ENCODE measurements at regions not wholly inside any gene's neighbourhood (a gene's known extent, or its start where the extent isn't known, plus 50 kb on each side); places are given as distances from the start of the nearest gene placed in this dataset.

DNA sequence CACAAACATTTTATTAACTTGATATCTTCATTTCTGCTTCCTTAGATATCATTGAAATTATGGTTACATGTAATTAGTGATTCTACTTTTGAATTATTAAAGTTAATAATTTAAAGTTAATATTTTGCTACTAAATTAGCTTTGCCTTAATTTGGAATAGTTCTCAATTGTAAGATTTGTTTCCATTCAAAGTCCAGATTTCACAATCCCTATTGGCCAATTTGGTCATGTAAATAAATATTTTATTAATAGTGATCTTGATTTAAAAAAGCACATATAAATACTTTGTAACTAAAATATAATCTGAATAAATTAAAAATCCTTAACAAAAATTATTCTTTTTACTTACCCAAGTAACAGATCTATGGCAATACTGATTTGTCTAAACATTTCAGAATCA is 1558.6 kb downstream of the NCAM2 start:
- DNase-seq (ENCODE audit: low read depth in 2 of 2): no peak

DNA sequence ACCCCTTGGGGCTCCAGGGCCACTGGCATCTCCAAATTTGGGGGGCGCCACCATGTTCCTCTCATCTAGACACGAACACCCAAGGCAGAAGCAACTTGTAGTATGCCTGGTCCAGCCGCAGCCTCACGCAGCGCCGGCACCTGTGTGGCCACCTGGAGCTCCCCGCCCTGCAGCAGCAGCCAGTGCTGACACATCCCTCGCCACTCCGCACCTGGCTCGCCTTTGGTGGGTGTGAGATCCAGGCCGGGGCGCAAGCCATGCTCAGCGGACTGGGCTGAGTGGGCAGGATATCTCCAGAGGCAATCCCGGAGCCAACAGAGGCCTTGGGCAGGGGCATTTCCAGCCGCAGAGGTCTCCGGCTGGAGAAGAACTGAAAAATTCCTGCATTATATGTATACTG is 1563.7 kb downstream of the NCAM2 start:
- no peak for DNase-seq (ENCODE audit: low read depth in 2 of 2)

DNA sequence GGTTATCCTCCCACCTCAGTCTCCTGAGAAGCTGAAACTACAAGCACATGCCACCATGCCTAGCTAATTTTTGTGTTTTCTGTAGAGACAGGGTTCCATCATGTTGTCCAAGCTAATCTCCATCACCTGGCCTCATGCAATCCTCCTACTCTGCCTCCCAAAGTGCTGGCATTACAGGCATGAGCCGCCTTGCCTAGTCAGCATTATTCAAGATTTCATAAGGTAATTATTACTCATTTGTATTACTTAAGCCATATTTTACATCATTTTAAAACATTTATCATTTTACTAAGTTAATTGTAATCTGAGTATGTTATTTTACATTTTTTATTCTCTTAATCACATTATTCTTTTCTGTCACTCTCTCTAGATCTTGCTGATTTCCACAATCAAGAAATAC is 1575.6 kb downstream of the NCAM2 start:
- DNase-seq (ENCODE audit: low read depth in 2 of 2): no peak

DNA sequence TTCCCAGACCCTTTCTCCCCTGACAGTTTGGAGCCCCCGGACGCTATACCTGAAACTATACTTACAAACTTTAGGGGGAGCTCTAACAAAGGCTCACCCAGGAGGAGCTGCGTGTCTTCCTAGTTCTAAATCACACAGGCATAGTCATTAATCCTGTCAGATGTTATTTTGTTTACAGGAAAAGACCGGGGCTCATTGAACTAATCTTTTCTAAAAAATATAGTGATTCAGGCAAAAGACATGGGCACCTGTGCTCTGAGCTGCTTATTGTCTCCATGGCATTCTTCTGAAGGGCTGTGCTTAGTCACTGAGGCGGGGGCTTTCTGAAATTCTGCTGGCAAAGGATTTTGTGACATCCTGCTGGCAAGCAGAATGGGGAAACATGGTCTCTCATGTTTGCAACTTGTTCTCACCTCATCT is 1577.0 kb downstream of the NCAM2 start:
- no peak for DNase-seq (ENCODE audit: low read depth in 2 of 2)

DNA sequence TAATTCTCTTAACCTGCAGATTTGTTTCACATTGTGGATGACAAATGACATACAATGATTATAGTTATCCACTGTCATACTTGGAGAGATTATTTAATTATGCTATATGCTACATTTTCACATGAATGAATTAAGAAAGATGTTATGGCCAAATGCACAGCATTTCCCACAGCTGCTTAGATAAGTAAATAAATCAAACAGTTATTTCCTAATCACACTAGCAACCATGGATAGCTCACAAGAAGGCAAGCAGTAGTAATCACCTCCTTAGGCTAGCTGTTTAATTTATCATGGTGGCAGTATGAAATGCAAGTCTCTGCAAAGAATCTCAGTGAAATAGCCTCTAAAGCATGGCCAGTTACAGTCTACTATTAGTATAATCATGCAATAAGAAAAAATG is 1581.5 kb downstream of the NCAM2 start:
- DNase-seq (ENCODE audit: low read depth in 2 of 2): no peak

DNA sequence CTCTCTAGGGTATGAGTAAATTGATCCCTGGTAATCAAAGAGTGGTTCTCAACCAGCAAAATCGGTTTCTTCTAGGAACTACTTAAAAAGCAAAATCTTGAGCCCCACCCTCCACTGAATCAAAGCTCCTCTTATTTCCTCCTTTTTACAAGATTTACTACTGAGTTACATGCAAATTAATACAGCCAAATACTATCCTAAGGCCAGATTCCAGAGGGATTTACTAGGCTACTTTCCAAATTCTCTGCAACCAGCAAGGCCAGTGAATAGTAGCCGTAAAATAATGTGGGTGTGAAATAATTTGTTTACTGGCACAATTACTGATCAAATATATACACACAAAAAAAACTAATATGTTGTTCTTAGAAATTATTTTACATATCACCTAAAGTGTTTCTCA is 1583.8 kb downstream of the NCAM2 start:
- DNase-seq (ENCODE audit: low read depth in 2 of 2): no peak

DNA sequence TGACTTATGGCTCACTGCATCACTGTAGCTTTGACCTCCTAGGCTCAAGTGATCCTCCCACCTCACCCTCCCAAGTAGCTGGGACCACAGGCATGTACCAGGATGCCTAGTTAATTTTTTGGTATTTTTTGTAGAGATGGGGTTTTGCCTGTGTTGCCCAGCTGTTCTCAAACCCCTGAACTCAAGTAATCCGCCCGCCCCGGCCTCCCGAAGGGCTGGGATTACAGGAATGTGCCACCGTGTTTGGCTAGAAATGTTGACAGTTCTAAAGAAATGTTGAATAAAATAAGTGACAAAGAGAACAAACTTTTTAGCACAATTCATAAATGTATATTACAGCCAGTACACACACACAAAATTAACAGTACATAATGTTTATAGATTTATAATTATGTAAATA is 1586.1 kb downstream of the NCAM2 start:
- no peak for DNase-seq (ENCODE audit: low read depth in 2 of 2)

DNA sequence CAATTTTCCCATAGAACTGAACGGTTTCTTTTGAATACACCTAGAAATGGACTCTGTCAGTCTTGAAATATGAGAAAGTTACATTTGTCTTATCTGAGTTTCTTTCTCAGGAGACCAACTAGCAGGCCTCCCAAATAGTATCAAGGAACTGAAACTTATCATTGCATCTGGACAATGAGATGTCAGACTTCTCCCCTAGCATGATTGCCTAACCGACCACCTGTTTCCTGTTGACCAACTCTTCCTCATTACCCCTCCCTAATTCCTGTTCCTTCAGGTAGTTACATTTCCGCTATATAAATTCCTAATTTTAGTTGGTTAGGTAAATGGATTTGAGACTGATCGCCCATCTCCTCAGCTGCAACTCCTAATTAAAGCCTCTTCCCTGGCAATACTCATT is 1587.3 kb downstream of the NCAM2 start:
- no peak for DNase-seq (ENCODE audit: low read depth in 2 of 2)

DNA sequence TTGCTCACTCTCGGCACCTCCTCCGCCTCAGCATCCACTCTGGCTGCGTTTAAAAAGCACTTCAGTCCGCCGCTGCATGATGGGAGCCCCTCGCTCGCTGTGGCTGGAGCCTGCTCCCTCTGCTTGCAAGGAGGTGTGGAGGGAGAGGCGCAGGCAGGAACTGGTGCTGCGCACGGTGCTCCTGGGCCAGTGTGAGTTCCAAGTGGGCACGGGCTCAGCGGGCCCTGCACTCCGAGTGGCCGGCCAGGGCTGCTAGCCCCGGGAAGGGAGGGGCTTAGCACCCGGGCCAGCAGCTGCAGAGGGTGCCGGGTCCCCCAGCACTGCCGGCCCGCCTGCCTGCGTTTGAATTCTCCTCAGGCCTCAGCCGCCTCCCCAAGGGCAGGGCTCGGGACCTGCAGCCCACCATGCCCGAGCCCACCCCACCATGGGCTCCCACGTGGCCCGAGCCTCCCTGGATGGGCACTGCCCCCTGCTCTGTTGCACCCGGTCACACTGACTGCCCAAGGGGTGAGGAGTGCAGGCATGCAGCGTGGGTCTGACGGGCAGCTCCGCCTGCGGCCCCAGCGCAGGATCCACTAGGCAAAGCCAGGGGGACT is 1599.5 kb downstream of the NCAM2 start:
- no peak for DNase-seq (ENCODE audit: low read depth in 2 of 2)

DNA sequence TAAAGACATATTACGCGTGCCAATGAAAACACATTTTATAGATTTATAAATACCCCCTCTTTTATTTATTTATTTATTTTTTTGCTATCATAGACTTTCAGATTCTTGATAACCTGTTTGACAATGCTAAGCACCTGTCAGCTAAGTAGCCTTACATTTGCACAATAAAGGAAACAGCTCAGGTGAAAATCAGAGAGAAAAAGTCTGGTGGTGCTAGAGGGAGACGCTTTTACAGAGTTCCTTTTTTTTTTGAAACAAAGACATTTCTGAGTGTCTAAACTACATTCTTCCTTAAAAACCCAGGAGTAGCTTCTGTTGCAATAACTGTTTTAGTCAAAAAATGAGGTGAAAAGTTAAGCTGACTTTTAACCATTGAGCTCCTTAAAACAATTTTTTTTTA is 1611.6 kb downstream of the NCAM2 start:
- DNase-seq (ENCODE audit: low read depth in 2 of 2): no peak

DNA sequence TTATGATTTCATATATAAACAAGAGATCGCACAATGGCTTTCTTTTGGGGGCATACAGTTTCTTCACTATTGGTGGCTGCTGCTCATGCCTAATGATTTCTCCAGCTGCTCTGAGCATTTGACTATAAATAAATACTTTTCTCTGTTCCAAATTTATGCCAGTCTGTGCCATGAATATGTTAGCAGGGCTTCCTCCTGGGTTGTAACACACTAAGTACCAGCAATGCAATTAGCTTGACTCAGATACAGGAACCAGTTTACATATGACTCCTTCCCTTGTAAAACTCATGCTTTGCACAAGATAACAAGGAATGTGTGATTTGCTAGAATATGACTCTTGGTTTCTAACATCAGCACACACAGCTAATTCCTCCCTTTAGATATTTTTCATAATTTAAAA is 1629.7 kb downstream of the NCAM2 start:
- no peak for DNase-seq (ENCODE audit: low read depth in 2 of 2)

DNA sequence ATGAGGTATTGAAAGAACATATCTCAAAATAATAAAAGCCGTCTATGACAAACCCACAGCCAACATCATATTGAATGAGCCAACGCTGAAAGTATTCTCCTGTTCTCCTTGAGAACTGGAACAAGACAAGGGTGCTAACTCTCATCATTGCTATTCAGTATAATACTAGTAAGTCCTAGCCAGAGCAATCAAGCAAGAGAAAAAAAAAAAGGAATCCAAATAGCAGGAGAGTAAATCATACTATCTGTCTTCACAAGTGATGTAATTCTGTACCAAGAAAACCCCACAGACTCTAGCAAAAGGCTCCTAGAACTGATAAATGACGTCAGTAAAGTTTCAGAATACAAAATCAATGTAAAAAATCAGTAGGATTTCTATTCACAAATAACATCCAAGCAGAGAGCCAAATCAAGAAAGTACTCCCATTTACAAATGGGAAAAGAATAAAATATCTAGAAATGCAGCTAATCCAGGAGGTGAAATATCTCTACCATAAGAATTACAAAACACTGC is 1632.8 kb downstream of the NCAM2 start:
- DNase-seq (ENCODE audit: low read depth in 2 of 2): no peak

DNA sequence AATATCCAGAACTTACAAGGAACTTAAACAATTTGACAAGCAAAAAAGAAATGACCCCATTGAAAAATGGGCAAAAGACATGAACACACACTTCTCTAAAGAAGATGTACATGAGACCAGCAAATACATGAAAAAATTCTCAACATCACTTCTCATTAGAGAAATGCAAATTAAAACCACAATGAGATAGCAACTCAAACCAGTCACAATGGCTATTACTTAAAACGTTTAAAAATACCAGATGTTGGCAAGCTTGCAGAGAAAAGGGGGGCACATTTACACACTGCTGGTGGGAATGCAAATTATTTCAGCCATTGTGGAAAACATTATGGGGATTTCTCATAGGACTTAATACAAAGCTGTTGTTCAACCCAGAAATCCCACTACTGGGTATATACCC is 1634.0 kb downstream of the NCAM2 start:
- DNase-seq (ENCODE audit: low read depth in 2 of 2): no peak

DNA sequence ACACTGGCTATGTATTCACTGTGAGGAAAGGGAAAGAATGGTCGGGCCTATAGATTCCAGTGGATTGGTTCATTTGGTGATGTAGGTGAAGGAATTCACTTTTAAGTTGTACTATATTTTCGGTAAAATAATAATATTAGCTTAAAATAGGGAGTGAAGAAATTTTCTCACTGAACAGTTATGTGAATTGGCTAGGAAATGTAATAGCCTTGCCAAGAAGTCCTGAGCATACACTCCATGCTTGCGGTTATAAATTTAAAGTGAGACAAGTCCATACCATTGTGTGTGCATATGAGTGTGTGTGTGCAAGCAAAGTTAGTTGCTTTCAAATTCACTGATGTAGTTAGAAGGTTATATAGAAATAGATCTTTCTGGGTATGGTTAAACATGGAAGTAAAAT is 1651.0 kb downstream of the NCAM2 start:
- no peak for DNase-seq (ENCODE audit: low read depth in 2 of 2)

DNA sequence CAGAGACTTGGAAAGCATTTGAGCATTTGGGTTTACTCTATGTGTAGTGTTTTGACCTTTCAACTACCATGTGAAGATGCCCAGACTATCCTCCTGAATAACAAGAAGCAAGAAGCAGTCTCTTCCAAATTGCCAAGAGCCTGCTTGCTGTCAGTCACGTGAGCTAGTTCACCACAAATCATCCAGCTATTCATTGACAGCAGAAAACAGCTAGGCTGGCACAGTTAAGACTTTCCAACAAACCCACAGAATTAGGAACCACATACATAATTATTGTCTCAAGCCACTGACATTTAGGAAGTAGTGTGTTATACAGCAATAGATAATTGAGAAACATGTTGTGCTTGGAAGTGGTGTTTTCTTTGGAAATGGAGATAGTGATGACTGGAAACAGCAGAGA is 1652.0 kb downstream of the NCAM2 start:
- no peak for DNase-seq (ENCODE audit: low read depth in 2 of 2)

DNA sequence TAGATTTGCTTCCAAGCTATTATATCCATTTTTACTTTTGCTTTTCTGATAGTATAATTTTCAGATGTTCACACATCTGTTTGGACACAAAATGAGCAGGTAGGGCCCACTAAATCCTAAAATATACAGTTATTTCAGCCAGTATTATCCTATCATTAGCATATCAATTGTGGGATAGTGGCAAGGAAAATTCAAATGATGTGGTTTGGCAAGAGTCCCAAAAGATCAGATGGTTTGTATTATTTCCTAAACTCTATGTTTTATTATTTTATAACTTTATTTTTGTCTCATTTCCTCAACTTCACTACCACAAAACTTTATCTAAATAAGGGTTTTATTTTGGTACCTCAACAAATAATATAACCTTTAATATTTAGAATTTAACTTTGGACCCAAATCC is 1659.6 kb downstream of the NCAM2 start:
- DNase-seq (ENCODE audit: low read depth in 2 of 2): no peak

DNA sequence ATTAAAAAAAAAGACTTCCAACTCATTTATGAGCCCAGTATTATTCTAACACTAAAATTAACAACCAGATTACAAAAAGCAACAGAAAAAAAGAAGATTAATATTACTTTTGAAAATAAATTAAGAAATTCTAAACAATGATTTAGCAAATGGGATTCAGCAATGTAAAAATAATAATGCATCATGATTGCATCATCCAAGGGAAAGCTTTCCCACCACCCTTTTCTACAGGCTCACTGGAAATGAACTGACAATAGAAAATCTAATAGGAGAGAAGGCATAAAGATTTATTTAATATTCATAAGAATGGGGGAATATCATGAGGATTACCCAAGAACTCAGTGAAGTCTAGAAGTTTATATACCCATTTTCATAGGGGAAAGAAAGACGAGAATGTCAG is 1671.9 kb downstream of the NCAM2 start:
- no peak for DNase-seq (ENCODE audit: low read depth in 2 of 2)

DNA sequence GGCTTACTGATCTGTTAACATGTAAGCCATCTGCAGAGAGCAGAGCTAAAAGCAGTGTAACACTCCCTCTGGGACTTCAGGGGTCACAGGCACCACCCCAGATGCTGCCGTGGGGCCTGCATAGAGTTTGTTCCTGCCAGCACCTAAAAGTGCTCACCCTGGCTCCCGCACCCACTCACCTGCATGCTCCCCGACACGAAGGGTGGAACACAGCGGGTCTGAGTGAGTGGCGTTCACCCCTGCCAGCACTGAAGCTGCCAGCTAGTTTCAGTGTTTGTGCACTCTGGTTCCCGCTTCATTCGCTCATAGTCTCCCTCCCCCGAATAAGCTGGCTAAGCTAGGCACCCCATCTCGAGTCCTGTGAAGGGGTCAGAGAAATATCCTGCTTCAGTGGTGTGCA is 1681.0 kb downstream of the NCAM2 start:
- no peak for DNase-seq (ENCODE audit: low read depth in 2 of 2)

DNA sequence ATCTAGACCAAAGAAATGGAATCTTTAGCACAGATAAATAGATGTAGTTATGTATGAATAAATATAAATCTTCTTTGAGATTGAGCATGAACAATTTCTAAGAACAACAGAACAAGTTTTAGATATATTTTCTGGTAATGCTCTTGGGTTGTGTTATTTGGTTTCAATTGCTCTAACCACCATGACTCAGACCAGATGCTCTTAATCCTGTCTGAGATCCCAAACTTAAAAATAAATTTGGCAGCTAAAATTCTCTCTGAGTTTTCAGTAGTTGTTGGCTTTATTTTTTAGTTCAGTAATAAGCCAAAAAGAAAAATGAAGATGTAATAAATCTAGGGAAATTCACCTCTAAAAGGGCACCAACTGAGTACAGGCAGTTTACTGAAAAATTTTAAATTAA is 1693.4 kb downstream of the NCAM2 start:
- DNase-seq (ENCODE audit: low read depth in 2 of 2): no peak

DNA sequence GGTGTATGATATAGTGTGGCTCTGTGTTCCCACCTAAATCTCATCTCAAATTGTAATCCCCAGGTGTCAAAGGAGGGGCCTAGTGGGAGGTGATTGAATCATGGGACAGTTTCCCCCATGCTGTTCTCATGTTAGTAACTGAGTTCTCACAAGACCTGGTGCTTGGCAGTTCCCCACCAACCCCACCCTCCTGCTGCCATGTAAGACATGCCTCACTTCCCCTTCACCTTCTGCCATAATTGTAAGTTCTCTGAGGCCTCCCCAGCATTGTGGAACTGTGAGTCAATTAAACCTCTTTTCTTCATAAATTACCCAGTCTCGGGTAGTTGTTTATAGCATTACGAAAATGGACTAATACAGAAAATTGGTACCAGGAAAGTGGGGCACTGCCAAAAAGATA is 1705.3 kb downstream of the NCAM2 start:
- DNase-seq (ENCODE audit: low read depth in 2 of 2): no peak

DNA sequence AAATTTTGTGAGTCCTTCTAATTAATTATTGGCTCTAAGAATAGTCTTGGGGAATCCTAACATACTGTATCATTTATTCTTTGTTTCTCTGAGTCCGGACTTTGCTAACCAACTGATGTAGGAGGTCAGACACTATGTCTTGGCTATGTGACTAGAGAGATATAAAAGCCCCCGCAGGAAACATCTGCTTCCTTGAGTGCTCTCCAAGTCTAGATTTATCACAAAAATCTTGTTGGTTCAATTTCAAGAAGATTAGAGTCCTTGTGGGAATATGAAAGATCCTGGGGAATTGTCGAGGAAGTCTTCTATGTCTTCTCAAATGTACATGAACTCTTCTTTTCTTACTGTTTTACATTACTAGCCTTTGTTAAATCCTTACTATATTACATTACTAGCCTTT is 1712.5 kb downstream of the NCAM2 start:
- DNase-seq (ENCODE audit: low read depth in 2 of 2): no peak

DNA sequence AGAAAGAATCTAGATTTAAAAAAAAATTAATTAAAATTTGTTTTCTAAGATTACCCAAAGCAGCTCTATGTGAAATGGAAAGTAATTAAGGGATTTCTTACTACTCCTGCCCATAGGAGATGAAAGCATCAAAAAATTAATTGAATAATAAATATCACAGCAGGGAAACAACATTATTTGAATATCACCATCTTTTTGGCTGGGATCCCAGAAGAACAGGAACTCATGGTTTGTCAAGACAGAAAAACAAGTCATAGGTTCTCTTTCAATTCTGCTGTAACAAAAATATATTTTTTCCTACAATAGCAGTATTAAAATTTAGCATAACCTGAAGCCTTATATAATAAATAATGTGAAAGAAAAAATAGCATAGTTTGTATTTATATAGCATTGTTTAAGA is 1713.4 kb downstream of the NCAM2 start:
- no peak for DNase-seq (ENCODE audit: low read depth in 2 of 2)

DNA sequence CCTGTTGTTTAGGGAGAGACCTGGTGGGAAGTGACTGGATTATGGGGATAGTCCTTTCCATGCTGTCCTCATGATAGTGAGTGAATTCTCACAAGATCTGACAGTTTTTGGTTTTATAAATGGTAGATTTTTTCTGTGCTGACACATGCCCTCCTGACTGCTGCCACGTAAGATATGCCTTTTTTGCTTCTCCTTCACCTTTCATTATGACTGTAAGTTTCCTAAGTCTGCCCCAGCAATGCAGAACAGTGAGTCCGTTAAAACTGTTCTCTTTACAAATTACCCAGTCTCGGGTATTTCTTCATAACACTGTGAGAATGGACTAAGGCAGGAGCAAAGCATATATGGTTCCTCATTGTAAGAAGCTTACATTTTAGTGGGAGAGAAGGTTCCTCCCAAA is 1727.2 kb downstream of the NCAM2 start:
- DNase-seq (ENCODE audit: low read depth in 2 of 2): no peak

DNA sequence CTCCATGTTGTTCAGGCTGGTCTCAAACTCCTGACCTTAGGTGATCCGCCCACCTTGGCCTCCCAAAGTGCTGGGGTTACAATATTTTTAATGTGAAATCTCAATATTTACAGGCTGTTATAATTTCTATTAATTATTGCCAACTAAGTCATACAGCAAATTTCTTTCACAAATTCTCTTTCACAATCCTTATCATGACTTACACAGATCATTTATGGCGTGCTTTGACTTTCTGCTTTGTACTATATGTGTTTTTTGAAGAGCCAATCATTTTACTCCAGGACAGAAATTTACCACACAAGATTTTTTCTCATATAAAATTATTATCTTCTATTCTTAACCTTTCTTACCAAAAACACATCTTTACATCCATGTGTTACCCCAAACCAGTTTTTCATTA is 1729.9 kb downstream of the NCAM2 start:
- DNase-seq (ENCODE audit: low read depth in 2 of 2): no peak

DNA sequence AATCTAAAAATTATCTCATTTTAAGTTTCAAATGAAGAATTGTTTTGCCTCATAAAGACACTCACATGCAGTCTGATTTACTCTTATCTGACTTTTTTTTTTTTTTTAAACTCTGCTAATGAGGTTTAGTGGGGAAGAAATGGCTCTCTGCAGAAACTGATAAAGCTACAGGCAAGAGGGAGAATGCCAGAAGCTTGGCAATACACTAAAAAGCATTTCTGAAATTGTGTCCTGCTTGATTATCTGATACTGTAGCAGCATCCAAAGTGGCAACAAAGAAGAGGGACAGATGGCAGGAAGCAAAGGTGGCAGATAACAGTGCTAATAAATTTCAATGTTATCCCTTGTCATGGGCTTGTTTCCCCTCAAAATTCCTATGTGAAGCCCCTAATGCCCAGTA is 1744.9 kb downstream of the NCAM2 start:
- DNase-seq (ENCODE audit: low read depth in 2 of 2): no peak

Data from stimulated activated CD4-positive, alpha-beta T cell treated with anti-CD3 and anti-CD28 coated beads, Interleukin-12 subunit alpha, Interleukin-12 subunit beta, amount 100 ng/mL, for 24 hours (primary cell).